SK-N-SH treated with all-trans-retinoic acid at 6 μM for 48 hours (cell line): ENCODE measurements at regions not wholly inside any gene's neighbourhood (a gene's known extent, or its start where the extent isn't known, plus 50 kb on each side); places are given as distances from the start of the nearest gene placed in this dataset.

Source experiments
- ARNTL ChIP-seq: fragments of 450-650 bp; formaldehyde crosslinking; IDR thresholded peaks from 2 replicates; pipeline ENCODE4 v1.5.0; 2020; ENCODE audit warnings: low read depth, mild to moderate bottlenecking, moderate library complexity, borderline replicate concordance
- BACH2 ChIP-seq: fragments of 250-450 bp; sonication (Bioruptor Pico); IDR thresholded peaks from 2 replicates; pipeline ENCODE4 v1.9.0; 2021; ENCODE audit warnings: mild to moderate bottlenecking, borderline replicate concordance
- GLIS3 ChIP-seq: fragments of 250-450 bp; sonication (Bioruptor Pico); IDR thresholded peaks from 2 replicates; pipeline ENCODE4 v1.5.0; 2020; ENCODE audit warnings: mild to moderate bottlenecking, moderate library complexity
- OSR1 ChIP-seq: fragments of 250-450 bp; sonication (Bioruptor Pico); IDR thresholded peaks from 2 replicates; pipeline ENCODE4 v1.8.0; 2022; ENCODE audit warnings: moderate library complexity, mild to moderate bottlenecking, inconsistent platforms
- PATZ1 ChIP-seq: fragments of 250-450 bp; sonication (Bioruptor Pico); IDR thresholded peaks from 2 replicates; pipeline ENCODE4 v1.8.0; 2020; ENCODE audit warnings: mild to moderate bottlenecking, moderate library complexity, borderline replicate concordance
- SNAI2 ChIP-seq: fragments of 250-450 bp; sonication (Bioruptor Pico); IDR thresholded peaks from 2 replicates; pipeline ENCODE4 v1.5.0; 2020; ENCODE audit warnings: mild to moderate bottlenecking, moderate library complexity
- TCF4 ChIP-seq: fragments of 250-450 bp; sonication (Bioruptor Pico); IDR thresholded peaks from 2 replicates; pipeline ENCODE4 v1.8.0; 2021; ENCODE audit warnings: mild to moderate bottlenecking, moderate library complexity, borderline replicate concordance
- ZC3H10 ChIP-seq: fragments of 250-450 bp; sonication (Bioruptor Pico); IDR thresholded peaks from 2 replicates; pipeline ENCODE4 v1.5.1; 2021; ENCODE audit warnings: mild to moderate bottlenecking, moderate library complexity

- TF ChIP-seq PATZ1 (CRISPR knock-in tag) = no peak
- no peak for TF ChIP-seq GLIS3 (CRISPR knock-in tag)
- no peak for TF ChIP-seq ARNTL (CRISPR knock-in tag)
- TF ChIP-seq BACH2 (CRISPR knock-in tag) = no peak
- TF ChIP-seq OSR1 (CRISPR knock-in tag) = no peak
- TF ChIP-seq ZC3H10 (CRISPR knock-in tag) = no peak
- TF ChIP-seq SNAI2 (CRISPR knock-in tag) = no peak
- TF ChIP-seq TCF4 = no peak
These were observed 103.3 kb upstream of the SERTM1 start for GRCh38 chr13:36570489-36570888.
